Stimulated activated effector memory CD8-positive, alpha-beta T cell treated with anti-CD3 and anti-CD28 coated beads, Interleukin-12 subunit alpha, Interleukin-12 subunit beta, amount 100 ng/mL, for 72 hours (primary cell): ENCODE measurements at regions not wholly inside any gene's neighbourhood (a gene's known extent, or its start where the extent isn't known, plus 50 kb on each side); places are given as distances from the start of the nearest gene placed in this dataset.

Source experiments
- ATAC-seq: fragments of 150-1000 bp; cut with Tn5 transposase; 2 replicates; pipeline ENCODE4 v1.10.0; 2021
- DNase-seq, 2 donors: peaks; one replicate each; pipeline ENCODE4 v3.0.0; 2021 to 2022; ENCODE audit warnings: low spot score in 2 of 2
- H3K27ac Mint-ChIP-seq: one replicate; pipeline ENCODE4 v1.8.0; 2022; ENCODE audit warnings: mild to moderate bottlenecking, mixed read lengths
- H3K36me3 Mint-ChIP-seq: one replicate; pipeline ENCODE4 v1.8.0; 2022; ENCODE audit warnings: mild to moderate bottlenecking, mixed read lengths
- H3K4me1 Mint-ChIP-seq: one replicate; pipeline ENCODE4 v1.8.0; 2022; ENCODE audit warnings: mixed read lengths
- H3K4me3 Mint-ChIP-seq: one replicate; pipeline ENCODE4 v1.8.0; 2022; ENCODE audit warnings: mild to moderate bottlenecking, mixed read lengths
- H3K9me3 Mint-ChIP-seq: one replicate; pipeline ENCODE4 v1.8.0; 2022; ENCODE audit warnings: mixed read lengths

- Mint-ChIP-seq H3K4me3 (no peak overlapping the region), H3K9me3 (no peaks in the 10 kb centered on the region), H3K36me3 (no peaks in the 10 kb centered on the region), H3K27ac (no peak overlapping the region), H3K4me1 (no peaks in the 10 kb centered on the region)
- ATAC-seq, result no peak
- DNase-seq, result no peak
These were observed 51.3 kb upstream of the EGFL6 start for GRCh38 chrX:13518126-13518525.

- Mint-ChIP-seq H3K9me3 (no peaks in the 10 kb centered on the region), H3K4me1 (no peaks in the 10 kb centered on the region), H3K36me3 (no peaks in the 10 kb centered on the region), H3K27ac (no peak overlapping the region), H3K4me3 (no peak overlapping the region)
- DNase-seq (no peak), ATAC-seq (no peak)
These were observed 54.0 kb upstream of the EGFL6 start for GRCh38 chrX:13515211-13515930.

GRCh38 chrX:13511944-13512330, 57.5 kb upstream of the EGFL6 start:
- no peak overlapping the region for H3K4me3 Mint-ChIP-seq
- H3K4me1 Mint-ChIP-seq, result no peaks in the 10 kb centered on the region
- H3K36me3 Mint-ChIP-seq, result no peaks in the 10 kb centered on the region
- H3K9me3 Mint-ChIP-seq, result no peaks in the 10 kb centered on the region
- no peak overlapping the region for H3K27ac Mint-ChIP-seq
- DNase-seq (no peak), ATAC-seq (no peak)

- Mint-ChIP-seq H3K27ac (no peak overlapping the region), H3K36me3 (no peaks in the 10 kb centered on the region), H3K4me1 (no peaks in the 10 kb centered on the region), H3K4me3 (no peak overlapping the region), H3K9me3 (no peaks in the 10 kb centered on the region)
- ATAC-seq (no peak), DNase-seq (no peak)
These were observed 58.0 kb upstream of the EGFL6 start for GRCh38 chrX:13511241-13511943.

GRCh38 chrX:13507893-13508292, 61.5 kb upstream of the EGFL6 start:
- H3K36me3 Mint-ChIP-seq, result no peaks in the 10 kb centered on the region
- no peak overlapping the region for H3K4me3 Mint-ChIP-seq
- H3K9me3 Mint-ChIP-seq, result no peaks in the 10 kb centered on the region
- no peak overlapping the region for H3K27ac Mint-ChIP-seq
- ATAC-seq, result no peak
- DNase-seq, result no peak
- no peaks in the 10 kb centered on the region for H3K4me1 Mint-ChIP-seq

- no peak overlapping the region for H3K4me3 Mint-ChIP-seq
- H3K27ac Mint-ChIP-seq, result no peak overlapping the region
- H3K9me3 Mint-ChIP-seq, result no peaks in the 10 kb centered on the region
- peaks cover 5% of the 10 kb centered on the region for H3K4me1 Mint-ChIP-seq
- DNase-seq, result peak in 1 of 2 donors; percentile 8
- H3K36me3 Mint-ChIP-seq, result no peaks in the 10 kb centered on the region
- no peak for ATAC-seq
These were observed 62.8 kb upstream of the EGFL6 start for GRCh38 chrX:13506574-13506973.

GRCh38 chrX:13502590-13502989, 66.8 kb upstream of the EGFL6 start:
- no peak overlapping the region for H3K27ac Mint-ChIP-seq
- DNase-seq (no peak), ATAC-seq (peak; percentile 48)
- H3K4me1 Mint-ChIP-seq, result peaks cover 5% of the 10 kb centered on the region
- no peaks in the 10 kb centered on the region for H3K36me3 Mint-ChIP-seq
- H3K9me3 Mint-ChIP-seq, result no peaks in the 10 kb centered on the region
- H3K4me3 Mint-ChIP-seq, result no peak overlapping the region

GRCh38 chrX:13499736-13500135, 69.7 kb upstream of the EGFL6 start:
- no peak overlapping the region for H3K4me3 Mint-ChIP-seq
- no peaks in the 10 kb centered on the region for H3K9me3 Mint-ChIP-seq
- DNase-seq (no peak), ATAC-seq (no peak)
- H3K4me1 Mint-ChIP-seq, result peaks cover 5% of the 10 kb centered on the region
- H3K27ac Mint-ChIP-seq, result no peak overlapping the region
- no peaks in the 10 kb centered on the region for H3K36me3 Mint-ChIP-seq

- Mint-ChIP-seq H3K27ac (no peak overlapping the region), H3K9me3 (no peaks in the 10 kb centered on the region), H3K36me3 (no peaks in the 10 kb centered on the region), H3K4me3 (no peak overlapping the region), H3K4me1 (peaks cover 12% of the 10 kb centered on the region)
- ATAC-seq (no peak), DNase-seq (no peak)
These were observed 71.2 kb upstream of the EGFL6 start for GRCh38 chrX:13498238-13498637.

GRCh38 chrX:13495232-13495631, 74.2 kb upstream of the EGFL6 start:
- no peak overlapping the region for H3K4me3 Mint-ChIP-seq
- H3K4me1 Mint-ChIP-seq, result peaks cover 7% of the 10 kb centered on the region
- DNase-seq (no peak), ATAC-seq (no peak)
- H3K36me3 Mint-ChIP-seq, result no peaks in the 10 kb centered on the region
- no peaks in the 10 kb centered on the region for H3K9me3 Mint-ChIP-seq
- no peak overlapping the region for H3K27ac Mint-ChIP-seq

- DNase-seq, result no peak
- peaks cover 7% of the 10 kb centered on the region for H3K4me1 Mint-ChIP-seq
- no peak overlapping the region for H3K27ac Mint-ChIP-seq
- no peak for ATAC-seq
- no peaks in the 10 kb centered on the region for H3K9me3 Mint-ChIP-seq
- H3K36me3 Mint-ChIP-seq, result no peaks in the 10 kb centered on the region
- H3K4me3 Mint-ChIP-seq, result no peak overlapping the region
These were observed 74.8 kb upstream of the EGFL6 start for GRCh38 chrX:13494562-13494961.

GRCh38 chrX:13493659-13494058, 75.7 kb upstream of the EGFL6 start:
- Mint-ChIP-seq H3K27ac (no peak overlapping the region), H3K4me1 (peaks cover 7% of the 10 kb centered on the region), H3K4me3 (no peak overlapping the region), H3K36me3 (no peaks in the 10 kb centered on the region), H3K9me3 (no peaks in the 10 kb centered on the region)
- DNase-seq (no peak), ATAC-seq (peak; percentile 54)

- no peak overlapping the region for H3K4me3 Mint-ChIP-seq
- ATAC-seq, result no peak
- no peaks in the 10 kb centered on the region for H3K9me3 Mint-ChIP-seq
- peaks cover 15% of the 10 kb centered on the region for H3K4me1 Mint-ChIP-seq
- no peak overlapping the region for H3K27ac Mint-ChIP-seq
- no peak for DNase-seq
- no peaks in the 10 kb centered on the region for H3K36me3 Mint-ChIP-seq
These were observed 77.1 kb upstream of the EGFL6 start for GRCh38 chrX:13492286-13492685.

GRCh38 chrX:13491061-13491460, 78.3 kb upstream of the EGFL6 start:
- Mint-ChIP-seq H3K4me3 (no peak overlapping the region), H3K36me3 (no peaks in the 10 kb centered on the region), H3K27ac (no peak overlapping the region), H3K9me3 (no peaks in the 10 kb centered on the region), H3K4me1 (peaks cover 16% of the 10 kb centered on the region)
- ATAC-seq (no peak), DNase-seq (no peak)

GRCh38 chrX:13489454-13489853, 79.9 kb upstream of the EGFL6 start:
- no peaks in the 10 kb centered on the region for H3K36me3 Mint-ChIP-seq
- H3K9me3 Mint-ChIP-seq, result no peaks in the 10 kb centered on the region
- H3K4me1 Mint-ChIP-seq, result peaks cover 23% of the 10 kb centered on the region
- H3K4me3 Mint-ChIP-seq, result no peak overlapping the region
- no peak for DNase-seq
- no peak for ATAC-seq
- no peak overlapping the region for H3K27ac Mint-ChIP-seq

GRCh38 chrX:13487731-13488505, 81.5 kb upstream of the EGFL6 start:
- H3K27ac Mint-ChIP-seq, result peak overlapping the region; percentile 72
- ATAC-seq (peak; percentile 68), DNase-seq (peak; percentile 2 to 54)
- no peaks in the 10 kb centered on the region for H3K36me3 Mint-ChIP-seq
- H3K4me1 Mint-ChIP-seq, result peaks cover 31% of the 10 kb centered on the region
- H3K9me3 Mint-ChIP-seq, result no peaks in the 10 kb centered on the region
- no peak overlapping the region for H3K4me3 Mint-ChIP-seq
